GM18499 (cell line): ENCODE measurements at regions not wholly inside any gene's neighbourhood (a gene's known extent, or its start where the extent isn't known, plus 50 kb on each side); places are given as distances from the start of the nearest gene placed in this dataset.

Experiments
- ATAC-seq: cut with Tn5 transposase; IDR thresholded peaks from one replicate; pipeline ENCODE4 v1.9.1; 2021; ENCODE audit warnings: moderate number of reproducible peaks; ENCODE audit not compliant: insufficient read depth, unreplicated experiment

- no peak for ATAC-seq
Observed at GRCh38 chr17:14918540-14918939, 346.6 kb downstream of the PMP22 start.

- ATAC-seq: no peak
Observed at GRCh38 chr17:14910916-14911315, 354.2 kb downstream of the PMP22 start.

GRCh38 chr17:14904386-14904785 lies 360.7 kb downstream of the PMP22 start:
- no peak for ATAC-seq

GRCh38 chr17:14903854-14904253 lies 361.3 kb downstream of the PMP22 start:
- ATAC-seq: no peak

DNA sequence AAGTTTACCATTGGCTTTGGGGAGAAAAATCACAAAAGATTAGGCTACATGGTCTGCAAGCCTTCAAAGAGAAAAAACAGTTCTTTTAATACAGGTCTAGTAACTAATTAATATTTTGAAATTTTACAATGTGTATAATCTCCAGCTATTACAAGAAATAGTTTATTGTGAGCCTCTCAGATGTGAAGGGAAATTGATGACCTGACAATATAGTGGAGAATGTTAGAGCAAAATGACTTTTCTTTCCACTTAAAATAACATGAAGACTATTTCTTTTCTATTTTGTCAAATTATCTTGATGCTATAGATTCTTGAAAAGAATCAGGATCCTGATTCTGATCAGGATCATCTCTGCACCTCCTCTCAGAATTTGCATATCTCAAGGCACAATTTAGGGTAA lies 362.3 kb downstream of the PMP22 start:
- ATAC-seq: no peak

DNA sequence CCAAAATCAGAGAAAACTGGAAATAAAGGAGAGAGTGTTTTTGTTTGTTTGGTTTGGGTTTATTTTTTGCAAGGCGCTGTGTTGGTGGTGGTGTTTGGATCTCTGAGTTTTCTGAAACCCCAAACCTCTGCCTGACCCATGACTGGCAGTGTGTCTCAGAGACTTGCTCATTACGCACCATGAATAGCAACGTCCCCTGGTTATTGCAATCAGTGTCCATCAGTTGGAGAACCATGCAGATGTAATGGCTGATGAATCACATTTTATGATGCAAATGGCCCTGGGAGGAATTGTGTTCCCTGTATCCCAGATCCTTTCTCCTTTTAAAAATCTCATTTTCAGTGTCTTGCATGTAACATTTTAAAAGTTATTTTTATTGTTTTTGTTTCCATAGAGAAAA lies 362.8 kb downstream of the PMP22 start:
- ATAC-seq: no peak

- no peak for ATAC-seq
Observed at GRCh38 chr17:14901376-14901775, 363.8 kb downstream of the PMP22 start.

GRCh38 chr17:14886200-14886739 lies 378.9 kb downstream of the PMP22 start:
- no peak for ATAC-seq

GRCh38 chr17:14882131-14882530 lies 383.0 kb downstream of the PMP22 start:
- ATAC-seq: no peak

GRCh38 chr17:14875557-14876412 lies 389.3 kb downstream of the PMP22 start:
- ATAC-seq: no peak

DNA sequence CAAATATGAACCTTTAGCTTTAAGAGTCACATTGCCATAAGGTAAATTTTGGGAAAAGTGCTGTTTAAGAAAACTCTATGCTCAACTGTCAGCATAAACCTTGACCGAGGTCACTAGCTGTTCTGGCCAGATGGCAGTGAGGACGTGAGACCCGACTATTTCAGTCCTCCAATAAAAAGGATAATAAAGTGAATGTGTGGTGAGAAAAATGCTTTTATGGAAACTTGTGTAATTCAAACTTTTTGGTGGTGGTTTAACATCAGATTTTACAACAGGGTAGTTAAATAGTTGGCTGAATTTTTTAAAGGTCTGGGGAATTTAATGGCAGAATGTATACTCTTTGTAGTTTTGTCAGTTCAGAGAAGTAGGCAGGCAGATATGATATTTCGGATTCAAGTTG lies 391.1 kb downstream of the PMP22 start:
- ATAC-seq: no peak

- no peak for ATAC-seq
Observed at GRCh38 chr17:14873540-14873939, 391.6 kb downstream of the PMP22 start.

- ATAC-seq: no peak
Observed at GRCh38 chr17:14871921-14872320, 393.2 kb downstream of the PMP22 start.

DNA sequence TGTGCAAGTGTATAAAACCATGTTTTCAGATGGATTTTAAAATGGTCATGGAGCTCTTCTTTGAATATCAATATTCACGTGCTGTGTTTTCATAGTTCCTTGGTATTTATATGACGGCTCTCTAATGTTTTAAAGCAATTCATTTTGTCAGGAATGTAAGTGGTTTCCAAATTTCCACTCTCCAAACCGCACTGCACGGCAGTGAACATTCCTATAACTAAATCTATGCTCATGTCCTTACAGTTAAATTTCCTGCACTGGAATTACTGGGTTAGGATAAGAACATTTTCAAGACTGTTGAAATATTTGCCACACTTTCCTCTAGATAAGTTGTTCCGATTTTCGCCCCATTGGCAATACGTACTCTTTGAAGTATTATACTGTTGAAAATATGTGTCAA lies 398.9 kb downstream of the PMP22 start:
- ATAC-seq: no peak

GRCh38 chr17:14864127-14864526 lies 401.0 kb downstream of the PMP22 start:
- ATAC-seq: no peak

- no peak for ATAC-seq
Observed at GRCh38 chr17:14859542-14859941, 405.6 kb downstream of the PMP22 start.

GRCh38 chr17:14856176-14856575 lies 408.9 kb downstream of the PMP22 start:
- no peak for ATAC-seq

- ATAC-seq: no peak
Observed at GRCh38 chr17:14854691-14855090, 410.4 kb downstream of the PMP22 start.

GRCh38 chr17:14845591-14846281 lies 419.4 kb downstream of the PMP22 start:
- no peak for ATAC-seq

DNA sequence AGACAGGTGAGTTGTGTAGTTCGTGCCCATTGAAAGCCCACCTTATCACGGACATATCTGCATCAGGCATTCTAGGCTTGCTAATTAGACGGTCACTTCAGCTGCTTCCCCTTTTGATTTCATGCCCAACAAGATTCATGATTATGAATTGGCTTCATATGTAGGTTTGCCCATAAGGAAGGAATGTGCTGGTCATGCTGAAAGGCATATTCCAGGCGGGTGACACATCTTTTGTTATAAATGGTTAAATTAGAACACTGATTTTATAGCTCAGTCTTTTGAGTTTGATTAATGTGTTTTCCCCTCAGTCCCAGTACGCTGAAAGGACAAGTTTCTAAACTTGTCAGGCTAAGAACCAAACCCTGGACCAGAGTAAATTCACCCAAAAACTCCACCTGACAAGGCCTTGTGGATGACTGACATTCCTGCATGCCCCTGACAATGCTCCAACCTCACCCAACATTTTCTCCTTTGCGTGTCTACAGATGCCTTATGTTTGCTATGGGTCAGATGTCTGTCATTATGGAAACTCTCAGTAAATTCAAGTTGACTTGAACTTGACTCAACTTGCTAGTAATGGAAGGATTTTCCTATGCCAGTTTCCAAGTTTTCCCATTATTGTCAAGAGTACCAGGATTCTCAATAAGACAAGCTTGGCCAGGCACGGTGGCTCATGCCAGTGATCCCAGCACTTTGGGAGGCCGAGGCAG lies 421.9 kb downstream of the PMP22 start:
- ATAC-seq: no peak
